ENCODE measurements at regions not wholly inside any gene's neighbourhood (a gene's known extent, or its start where the extent isn't known, plus 50 kb on each side); places are given as distances from the start of the nearest gene placed in this dataset.

DNA sequence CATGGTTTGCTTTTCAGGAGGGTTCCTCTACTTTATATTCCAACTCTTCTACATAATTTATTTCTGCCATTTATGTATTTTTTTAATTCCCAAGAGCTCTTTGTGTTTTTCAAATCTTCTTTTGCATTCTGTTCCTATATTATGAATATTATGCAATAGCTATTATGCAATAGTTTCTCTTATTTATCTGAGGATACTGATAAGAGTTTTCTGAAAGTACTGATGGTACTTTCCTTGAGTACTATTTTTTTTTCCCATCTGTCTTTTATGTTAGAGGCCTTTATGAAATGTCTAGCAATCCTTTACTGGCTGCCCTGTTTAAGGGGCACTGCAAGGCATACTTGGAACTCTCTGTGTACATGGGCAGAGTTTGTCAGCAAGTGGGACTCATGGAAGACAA, 93.4 kb downstream of the SLC41A2 start:
- TF ChIP-seq POLR2AphosphoS5 (IDR thresholded peaks at IDR 0.05; ENCODE audit: low read depth, low read length) (no peak), TCF7L2 (IDR thresholded peaks at IDR 0.05; ENCODE audit: low read depth, low read length) (no peak), SIN3A (IDR thresholded peaks at IDR 0.05; ENCODE audit: borderline replicate concordance, insufficient read depth, low read depth, low read length) (no peak)
- TF ChIP-seq, protein P1, sequence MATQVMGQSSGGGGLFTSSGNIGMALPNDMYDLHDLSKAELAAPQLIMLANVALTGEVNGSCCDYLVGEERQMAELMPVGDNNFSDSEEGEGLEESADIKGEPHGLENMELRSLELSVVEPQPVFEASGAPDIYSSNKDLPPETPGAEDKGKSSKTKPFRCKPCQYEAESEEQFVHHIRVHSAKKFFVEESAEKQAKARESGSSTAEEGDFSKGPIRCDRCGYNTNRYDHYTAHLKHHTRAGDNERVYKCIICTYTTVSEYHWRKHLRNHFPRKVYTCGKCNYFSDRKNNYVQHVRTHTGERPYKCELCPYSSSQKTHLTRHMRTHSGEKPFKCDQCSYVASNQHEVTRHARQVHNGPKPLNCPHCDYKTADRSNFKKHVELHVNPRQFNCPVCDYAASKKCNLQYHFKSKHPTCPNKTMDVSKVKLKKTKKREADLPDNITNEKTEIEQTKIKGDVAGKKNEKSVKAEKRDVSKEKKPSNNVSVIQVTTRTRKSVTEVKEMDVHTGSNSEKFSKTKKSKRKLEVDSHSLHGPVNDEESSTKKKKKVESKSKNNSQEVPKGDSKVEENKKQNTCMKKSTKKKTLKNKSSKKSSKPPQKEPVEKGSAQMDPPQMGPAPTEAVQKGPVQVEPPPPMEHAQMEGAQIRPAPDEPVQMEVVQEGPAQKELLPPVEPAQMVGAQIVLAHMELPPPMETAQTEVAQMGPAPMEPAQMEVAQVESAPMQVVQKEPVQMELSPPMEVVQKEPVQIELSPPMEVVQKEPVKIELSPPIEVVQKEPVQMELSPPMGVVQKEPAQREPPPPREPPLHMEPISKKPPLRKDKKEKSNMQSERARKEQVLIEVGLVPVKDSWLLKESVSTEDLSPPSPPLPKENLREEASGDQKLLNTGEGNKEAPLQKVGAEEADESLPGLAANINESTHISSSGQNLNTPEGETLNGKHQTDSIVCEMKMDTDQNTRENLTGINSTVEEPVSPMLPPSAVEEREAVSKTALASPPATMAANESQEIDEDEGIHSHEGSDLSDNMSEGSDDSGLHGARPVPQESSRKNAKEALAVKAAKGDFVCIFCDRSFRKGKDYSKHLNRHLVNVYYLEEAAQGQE (IDR thresholded peaks at IDR 0.05; ENCODE audit: insufficient read depth in 1 of 2, low read depth in 2 of 2, low read length in 1 of 2) = no peak
- TF ChIP-seq, protein P2, sequence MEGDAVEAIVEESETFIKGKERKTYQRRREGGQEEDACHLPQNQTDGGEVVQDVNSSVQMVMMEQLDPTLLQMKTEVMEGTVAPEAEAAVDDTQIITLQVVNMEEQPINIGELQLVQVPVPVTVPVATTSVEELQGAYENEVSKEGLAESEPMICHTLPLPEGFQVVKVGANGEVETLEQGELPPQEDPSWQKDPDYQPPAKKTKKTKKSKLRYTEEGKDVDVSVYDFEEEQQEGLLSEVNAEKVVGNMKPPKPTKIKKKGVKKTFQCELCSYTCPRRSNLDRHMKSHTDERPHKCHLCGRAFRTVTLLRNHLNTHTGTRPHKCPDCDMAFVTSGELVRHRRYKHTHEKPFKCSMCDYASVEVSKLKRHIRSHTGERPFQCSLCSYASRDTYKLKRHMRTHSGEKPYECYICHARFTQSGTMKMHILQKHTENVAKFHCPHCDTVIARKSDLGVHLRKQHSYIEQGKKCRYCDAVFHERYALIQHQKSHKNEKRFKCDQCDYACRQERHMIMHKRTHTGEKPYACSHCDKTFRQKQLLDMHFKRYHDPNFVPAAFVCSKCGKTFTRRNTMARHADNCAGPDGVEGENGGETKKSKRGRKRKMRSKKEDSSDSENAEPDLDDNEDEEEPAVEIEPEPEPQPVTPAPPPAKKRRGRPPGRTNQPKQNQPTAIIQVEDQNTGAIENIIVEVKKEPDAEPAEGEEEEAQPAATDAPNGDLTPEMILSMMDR (IDR thresholded peaks at IDR 0.05) = no peak
- Histone ChIP-seq H3K36me3 (ENCODE audit: control insufficient read depth, insufficient read depth, low read length) (no peaks in the 10 kb centered on the region), H3K9me3 (ENCODE audit: control insufficient read depth, insufficient read depth, low read depth, low read length) (no peaks in the 10 kb centered on the region), H3K4me1 (ENCODE audit: control insufficient read depth, insufficient read depth, low read length) (no peaks in the 10 kb centered on the region), H3K27ac (ENCODE audit: low read length) (no peak overlapping the region), H3K4me3 (ENCODE audit: low read depth in 2 of 2, low read length in 2 of 2) (no peak overlapping the region), H3K27me3 (ENCODE audit: control insufficient read depth, insufficient read depth, low read length) (no peaks in the 10 kb centered on the region)
- no TSS peak for BruUV-seq (replicated peaks)
- ChIA-PET POLR2A (no interaction called here), CTCF (no interaction called here)
- no peak for ATAC-seq
- in situ Hi-C loops (cut with HindIII; ENCODE audit: low pct_unique_long_range_greater_than_20kb, low sequenced_read_pairs) = no loop called here
- DNase-seq (ENCODE audit: low read depth, low spot score) = no peak
- intact Hi-C loops (cut with micrococcal nuclease; ENCODE audit: unreplicated experiment) = no loop called here

DNA sequence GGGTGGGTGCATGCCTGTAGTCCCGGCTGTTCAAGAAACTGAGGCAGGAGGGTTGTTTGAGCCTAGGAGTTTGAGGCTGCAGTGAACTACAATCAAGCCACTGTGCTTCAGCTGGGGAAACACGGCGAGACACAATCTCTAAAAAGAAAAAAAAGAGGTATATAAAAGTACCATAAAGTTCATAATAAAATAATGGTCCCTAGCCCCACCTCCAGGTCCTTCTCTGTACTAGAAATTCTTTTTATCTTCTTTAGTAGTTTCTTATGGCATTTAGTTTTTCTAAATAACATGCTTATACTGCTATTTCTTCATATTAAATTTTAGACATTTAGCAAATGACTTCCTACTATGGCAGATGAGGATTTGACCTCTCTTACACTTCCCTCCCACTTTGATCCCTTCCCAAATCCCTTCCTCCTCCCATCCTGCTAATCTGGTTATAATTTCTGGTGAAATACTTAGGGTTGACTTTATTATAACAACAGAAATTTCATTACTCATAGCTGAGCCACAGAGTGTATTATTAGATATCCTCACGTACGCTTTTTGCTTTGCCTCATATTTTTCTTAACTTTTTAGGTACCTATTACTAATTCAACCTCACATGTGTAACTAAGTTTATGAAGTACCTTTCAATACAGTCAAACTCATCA, 94.7 kb downstream of the SLC41A2 start:
- Histone ChIP-seq H3K9me3 (ENCODE audit: control insufficient read depth, insufficient read depth, low read depth, low read length) (no peaks in the 10 kb centered on the region), H3K4me3 (ENCODE audit: low read depth in 2 of 2, low read length in 2 of 2) (no peak overlapping the region), H3K4me1 (ENCODE audit: control insufficient read depth, insufficient read depth, low read length) (no peaks in the 10 kb centered on the region), H3K27ac (ENCODE audit: low read length) (no peak overlapping the region), H3K36me3 (ENCODE audit: control insufficient read depth, insufficient read depth, low read length) (no peaks in the 10 kb centered on the region), H3K27me3 (ENCODE audit: control insufficient read depth, insufficient read depth, low read length) (no peaks in the 10 kb centered on the region)
- no peak for DNase-seq (ENCODE audit: low read depth, low spot score)
- TF ChIP-seq SIN3A (IDR thresholded peaks at IDR 0.05; ENCODE audit: borderline replicate concordance, insufficient read depth, low read depth, low read length) = no peak
- no peak for TF ChIP-seq TCF7L2 (IDR thresholded peaks at IDR 0.05; ENCODE audit: low read depth, low read length)
- no peak for TF ChIP-seq POLR2AphosphoS5 (IDR thresholded peaks at IDR 0.05; ENCODE audit: low read depth, low read length)
- TF ChIP-seq, protein P1 (IDR thresholded peaks at IDR 0.05; ENCODE audit: insufficient read depth in 1 of 2, low read depth in 2 of 2, low read length in 1 of 2) = no peak
- TF ChIP-seq, protein P2 (IDR thresholded peaks at IDR 0.05) = no peak
- no peak for ATAC-seq
- ChIA-PET POLR2A (no interaction called here), CTCF (no interaction called here)
- in situ Hi-C loops (cut with HindIII; ENCODE audit: low pct_unique_long_range_greater_than_20kb, low sequenced_read_pairs) = no loop called here
- intact Hi-C loops (cut with micrococcal nuclease; ENCODE audit: unreplicated experiment) = no loop called here
- BruUV-seq (replicated peaks) = no TSS peak
